ENCODE measurements at regions not wholly inside any gene's neighbourhood (a gene's known extent, or its start where the extent isn't known, plus 50 kb on each side); places are given as distances from the start of the nearest gene placed in this dataset.
"Not testable (repeated sequence)": the region's sequence is repeated elsewhere in the genome, so short reads cannot be mapped to it uniquely, and the experiment has no call there.

DNA sequence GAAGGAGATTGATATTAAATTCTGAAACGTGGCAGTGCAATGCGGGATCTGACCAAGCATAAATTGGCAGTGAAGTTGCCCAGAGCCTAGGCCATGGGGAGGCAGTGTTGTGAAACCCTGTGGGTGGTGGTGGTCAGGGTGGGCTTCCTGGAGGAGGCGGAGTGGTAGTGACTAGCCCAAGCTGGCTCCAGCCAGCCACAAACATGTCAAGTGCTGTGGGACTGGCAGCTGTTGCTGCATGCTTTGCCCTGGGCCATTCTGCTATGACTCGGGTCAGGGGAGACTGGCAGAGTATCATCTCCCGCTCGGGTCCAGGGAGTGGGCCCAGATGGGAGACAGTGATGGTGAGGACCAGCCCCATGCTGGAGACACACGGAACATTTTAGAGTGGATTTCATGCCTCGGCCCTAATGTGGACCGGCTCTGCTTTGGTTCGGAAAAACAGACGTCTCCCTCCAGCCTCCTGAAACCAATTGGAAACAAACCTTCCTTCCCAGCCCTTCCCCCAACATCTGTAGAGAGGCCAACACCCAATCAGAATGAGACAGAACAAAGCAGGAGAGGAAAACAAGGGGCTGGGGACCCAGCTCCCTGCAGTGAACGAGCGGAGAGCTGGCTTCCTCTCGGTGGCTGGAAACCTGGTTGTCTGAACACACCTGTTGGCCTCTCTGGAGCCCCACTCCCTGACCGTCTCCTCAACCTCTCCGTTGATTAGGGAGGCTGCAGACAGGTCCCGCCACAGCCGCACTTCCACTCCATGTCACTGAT, 58.2 kb downstream of the TMEM270 start:
- no peak for DNase-seq (ENCODE audit: insufficient read length, low spot score)
- no peak for TF ChIP-seq POLR2A (IDR thresholded peaks at IDR 0.05; ENCODE audit: low read depth, low read length)
- no peak for FAIRE-seq

DNA sequence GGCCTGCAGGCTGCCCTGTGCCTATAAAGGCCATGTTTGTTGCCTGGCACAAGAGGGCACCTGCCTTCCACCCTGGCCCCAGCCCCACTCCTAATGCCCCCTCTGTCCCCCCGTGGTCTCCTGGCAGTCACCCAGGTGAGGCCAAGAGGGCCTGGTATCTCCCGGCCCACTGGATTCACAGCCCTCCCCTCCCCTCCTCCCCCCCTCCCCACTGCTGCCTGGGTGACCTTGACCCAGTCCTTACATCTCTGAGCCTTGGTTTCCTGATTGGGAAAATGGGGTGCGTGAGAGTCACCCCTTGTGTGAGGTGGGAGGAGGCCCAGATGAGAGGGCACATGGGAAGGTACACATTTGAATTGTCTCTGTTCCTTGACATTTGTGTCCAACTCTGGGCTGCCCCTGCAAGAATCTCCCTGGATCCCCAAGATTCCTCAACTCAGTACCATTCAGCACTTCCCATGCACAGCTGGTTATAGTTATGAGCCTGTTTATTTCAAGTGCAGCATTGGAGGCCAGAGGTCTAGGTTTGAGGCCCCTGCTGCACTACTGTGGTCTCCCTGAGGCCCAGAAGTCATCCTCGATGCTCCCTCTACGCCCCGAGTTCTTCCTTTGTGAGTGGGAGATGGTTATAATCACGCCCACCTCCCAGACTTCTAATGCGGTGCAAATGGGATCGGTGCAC, 58.9 kb downstream of the TMEM270 start:
- no peak for DNase-seq (ENCODE audit: insufficient read length, low spot score)
- no peak for TF ChIP-seq POLR2A (IDR thresholded peaks at IDR 0.05; ENCODE audit: low read depth, low read length)
- no peak for FAIRE-seq

DNA sequence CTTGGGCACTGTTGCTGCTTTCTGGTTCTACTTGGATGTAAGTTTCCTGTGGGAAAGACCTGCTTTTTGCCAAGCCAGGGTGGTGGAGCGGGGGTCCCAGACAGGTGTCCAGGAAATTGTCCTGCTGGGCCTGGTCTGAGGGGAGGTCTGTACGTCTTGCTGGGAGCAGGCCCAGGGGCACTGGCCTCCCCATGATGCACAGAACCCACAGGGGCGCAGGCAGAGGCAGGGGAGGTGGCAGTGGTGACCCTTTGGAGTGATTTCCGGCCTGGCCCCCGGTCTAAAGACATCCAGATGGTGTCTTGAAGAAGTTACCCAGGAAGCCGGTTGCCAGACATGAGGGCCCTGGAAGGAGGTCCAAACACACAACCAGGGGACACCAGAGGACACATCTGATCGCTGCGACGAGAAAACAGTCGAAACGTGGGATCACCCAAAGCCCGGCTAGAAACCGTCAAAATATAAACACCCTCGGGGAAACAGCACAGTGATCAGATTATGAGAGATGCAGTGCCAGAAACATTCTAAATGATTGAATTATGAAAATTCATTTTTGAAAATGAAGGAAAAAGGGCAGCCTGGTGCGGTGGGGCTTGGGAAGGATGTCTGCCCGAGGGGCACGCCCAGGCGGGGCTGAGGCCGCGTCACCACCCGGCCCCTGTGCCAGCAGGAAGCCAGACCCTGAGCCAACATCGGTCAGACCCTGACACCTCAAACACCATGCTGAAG, 59.6 kb downstream of the TMEM270 start:
- no peak for TF ChIP-seq POLR2A (IDR thresholded peaks at IDR 0.05; ENCODE audit: low read depth, low read length)

DNA sequence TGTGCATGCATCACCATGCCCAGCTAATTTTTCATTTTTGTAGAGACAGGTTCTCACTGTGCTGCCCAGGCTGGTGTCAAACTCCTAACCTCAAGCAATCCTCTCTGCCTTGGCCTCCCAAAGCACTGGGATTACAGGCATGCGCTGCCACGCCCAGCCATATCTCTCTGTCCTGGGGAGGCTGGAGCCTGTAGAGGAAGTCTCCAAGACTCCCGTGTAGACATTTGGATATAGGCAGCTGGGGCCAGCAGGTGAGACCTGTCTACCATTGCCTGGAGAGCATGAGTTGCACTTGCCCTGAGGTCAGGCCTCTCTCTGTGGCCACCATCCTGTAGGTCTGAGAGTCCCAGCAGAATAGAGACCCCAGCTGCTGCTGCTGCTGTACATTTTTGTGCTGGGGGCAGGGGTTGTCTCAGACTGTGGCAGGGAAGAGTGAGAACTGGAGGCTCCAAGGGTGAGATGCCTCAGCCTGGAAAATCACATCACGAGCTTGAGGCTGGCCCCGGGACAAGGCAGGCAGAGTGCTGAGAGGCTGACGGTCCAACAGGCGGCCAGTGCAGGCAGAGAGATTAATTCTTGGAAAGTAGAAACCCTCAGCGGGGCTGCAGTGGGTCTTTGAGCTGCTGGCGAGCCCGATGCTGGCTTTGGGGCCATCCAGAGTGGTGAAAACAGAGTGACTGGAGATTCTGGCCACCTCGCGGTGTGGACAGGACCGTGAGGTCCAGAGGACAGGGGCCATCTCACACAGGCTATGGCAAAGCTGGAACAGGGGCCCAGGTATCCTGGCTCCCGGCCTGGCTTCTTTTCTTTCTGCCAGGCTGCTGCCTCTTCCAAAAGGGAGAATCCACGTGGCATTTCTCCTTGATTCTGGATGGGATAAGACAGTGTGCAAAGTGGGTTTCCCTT, 60.9 kb downstream of the TMEM270 start:
- no peak for TF ChIP-seq POLR2A (IDR thresholded peaks at IDR 0.05; ENCODE audit: low read depth, low read length)
- FAIRE-seq: no peak

More for the DNA sequence above, 59.6 kb downstream of the TMEM270 start:
- FAIRE-seq: no peak
- no peak for DNase-seq (ENCODE audit: insufficient read length, low spot score)

DNA sequence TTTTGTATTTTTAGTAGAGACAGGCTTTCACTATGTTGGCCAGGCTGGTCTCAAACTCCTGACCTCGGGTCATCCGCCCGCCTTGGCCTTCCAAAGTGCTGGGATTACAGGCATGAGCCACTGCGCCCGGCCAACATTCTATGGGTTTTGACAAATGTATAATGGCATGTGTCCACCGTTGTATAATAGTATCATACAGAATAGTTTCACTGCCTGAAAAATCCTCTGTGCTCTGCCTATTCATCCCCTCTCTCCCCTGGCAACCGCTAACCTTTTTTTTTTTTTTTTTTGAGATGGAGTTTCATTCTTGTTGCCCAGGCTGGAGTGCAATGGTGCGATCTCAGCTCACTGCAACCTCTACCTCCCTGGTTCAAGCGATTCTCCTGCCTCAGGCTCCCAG, 67.7 kb downstream of the TMEM270 start:
- FAIRE-seq; DNase-seq (ENCODE audit: insufficient read length, low spot score): not testable (repeated sequence)

More for the DNA sequence above, 60.9 kb downstream of the TMEM270 start:
- DNase-seq (ENCODE audit: insufficient read length, low spot score): no peak

DNA sequence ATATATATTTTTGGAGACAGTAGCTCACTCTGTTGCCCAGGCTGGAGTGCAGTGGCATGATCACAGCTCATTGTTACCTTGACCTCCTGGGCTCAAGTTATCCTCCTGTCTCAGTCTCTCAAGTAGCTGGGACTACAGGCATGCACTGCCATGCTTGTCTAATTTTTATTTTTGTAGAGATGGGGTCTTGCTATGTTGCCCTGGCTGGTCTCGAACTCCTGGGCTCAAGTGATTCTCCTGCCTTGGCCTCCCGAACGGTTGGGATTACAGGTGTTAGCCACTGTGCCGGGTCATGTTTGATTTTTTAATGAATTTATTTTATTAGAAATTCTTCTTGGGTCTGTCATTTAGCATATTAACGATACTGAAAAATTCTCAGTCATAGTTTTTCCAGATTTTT, 70.5 kb downstream of the TMEM270 start:
- DNase-seq (ENCODE audit: insufficient read length, low spot score) (no peak), FAIRE-seq (no peak)
- no peak for TF ChIP-seq POLR2A (IDR thresholded peaks at IDR 0.05; ENCODE audit: low read depth, low read length)

DNA sequence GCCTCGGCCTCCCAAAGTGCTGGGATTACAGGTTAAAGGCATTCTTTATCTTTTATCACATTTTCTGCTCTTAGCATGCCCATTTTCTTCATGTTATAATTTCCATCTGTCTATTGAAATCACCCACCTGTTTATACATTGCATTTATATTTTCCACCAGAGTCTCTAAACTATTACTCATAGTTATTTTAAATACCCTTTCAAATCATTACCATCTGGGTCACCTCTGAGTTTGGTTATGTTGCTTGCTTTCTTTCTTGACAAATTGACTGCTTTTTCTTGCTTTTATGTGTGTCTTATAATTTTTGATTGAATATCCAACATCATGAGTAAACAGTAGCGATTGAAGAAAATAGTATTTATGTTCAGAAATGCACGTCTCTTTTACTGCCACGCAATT, 71.4 kb downstream of the TMEM270 start:
- no peak for FAIRE-seq
- no peak for DNase-seq (ENCODE audit: insufficient read length, low spot score)

DNA sequence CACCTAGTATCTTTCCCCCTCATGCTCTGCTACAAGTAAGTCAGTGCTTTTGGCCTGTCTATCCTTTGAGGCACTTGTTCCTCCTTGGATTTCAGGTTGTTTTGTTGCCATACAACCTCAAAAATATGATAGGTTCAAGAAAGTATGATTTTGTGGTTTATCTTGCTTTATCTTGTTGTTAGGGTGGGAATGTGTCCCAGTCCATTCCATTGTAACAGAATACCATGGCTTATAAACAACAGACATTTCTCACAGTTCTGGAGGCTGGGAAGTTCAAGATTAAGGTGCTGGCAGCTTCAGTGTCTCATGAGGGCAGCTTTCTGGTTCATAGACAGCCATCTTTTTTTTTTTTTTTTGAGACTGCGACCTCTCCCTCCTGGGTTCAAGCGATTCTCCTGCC, 72.1 kb downstream of the TMEM270 start:
- TF ChIP-seq POLR2A (IDR thresholded peaks at IDR 0.05; ENCODE audit: low read depth, low read length): no peak
- no peak for FAIRE-seq
- DNase-seq (ENCODE audit: insufficient read length, low spot score): no peak

More for the DNA sequence above, 71.4 kb downstream of the TMEM270 start:
- no peak for TF ChIP-seq POLR2A (IDR thresholded peaks at IDR 0.05; ENCODE audit: low read depth, low read length)

DNA sequence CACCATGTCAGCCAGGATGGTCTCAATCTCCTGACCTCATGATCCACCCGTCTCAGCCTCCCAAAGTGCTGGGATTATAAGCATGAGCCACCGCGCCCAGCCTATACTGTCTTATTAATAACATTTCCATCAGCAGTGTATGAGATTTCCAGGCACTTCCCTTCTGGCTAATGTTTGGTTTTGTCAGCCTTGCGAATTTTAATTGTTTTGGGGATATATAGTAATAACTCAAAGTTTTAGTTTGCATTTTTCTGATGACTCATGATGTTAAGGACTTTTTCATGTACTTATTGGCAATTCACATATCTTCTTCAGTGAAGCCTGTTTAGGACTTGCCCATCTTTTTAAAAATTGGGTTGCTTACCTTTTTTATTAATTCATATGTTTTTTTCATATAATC, 76.0 kb downstream of the TMEM270 start:
- no peak for DNase-seq (ENCODE audit: insufficient read length, low spot score)
- no peak for TF ChIP-seq POLR2A (IDR thresholded peaks at IDR 0.05; ENCODE audit: low read depth, low read length)
- FAIRE-seq: no peak

DNA sequence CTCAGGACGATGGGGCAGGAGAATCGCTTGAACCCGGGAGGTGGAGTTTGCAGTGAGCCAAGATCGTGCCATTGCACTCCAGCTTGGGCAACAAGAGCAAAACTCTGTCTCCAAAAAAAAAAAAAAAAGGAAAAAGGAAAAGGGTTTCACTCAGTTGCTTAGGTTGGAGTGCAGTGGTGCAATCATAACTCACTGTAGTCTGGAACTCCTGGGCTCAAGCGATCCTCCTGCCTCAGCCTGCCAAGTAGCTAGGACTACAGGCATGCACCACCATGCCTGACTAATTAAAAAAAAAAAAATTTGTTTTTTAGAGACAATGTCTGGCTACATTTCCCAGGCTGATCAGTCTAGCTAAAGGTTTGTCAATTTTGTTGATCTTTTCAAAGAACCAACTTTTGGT, 76.7 kb downstream of the TMEM270 start:
- not testable (repeated sequence) for FAIRE-seq; DNase-seq (ENCODE audit: insufficient read length, low spot score)

DNA sequence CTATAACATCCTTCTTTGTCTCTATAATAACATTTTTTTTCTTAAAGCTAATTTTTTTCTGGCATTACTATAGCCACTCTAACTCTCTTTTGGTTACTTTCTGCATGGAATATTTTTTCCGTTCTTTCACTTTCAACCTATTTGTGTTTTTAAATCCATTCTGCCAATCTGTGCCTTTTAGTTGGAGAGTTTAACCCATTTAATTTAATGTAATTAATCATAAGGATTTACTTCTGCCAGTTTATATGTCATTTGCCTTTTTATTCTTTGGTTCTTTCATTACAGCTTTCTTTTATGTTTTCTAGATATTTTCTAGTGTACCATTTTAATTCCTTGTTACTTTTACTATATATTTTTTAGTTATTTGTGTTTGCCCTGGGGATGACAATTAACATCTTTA, 78.6 kb downstream of the TMEM270 start:
- no peak for DNase-seq (ENCODE audit: insufficient read length, low spot score)
- FAIRE-seq: no peak
- no peak for TF ChIP-seq POLR2A (IDR thresholded peaks at IDR 0.05; ENCODE audit: low read depth, low read length)

DNA sequence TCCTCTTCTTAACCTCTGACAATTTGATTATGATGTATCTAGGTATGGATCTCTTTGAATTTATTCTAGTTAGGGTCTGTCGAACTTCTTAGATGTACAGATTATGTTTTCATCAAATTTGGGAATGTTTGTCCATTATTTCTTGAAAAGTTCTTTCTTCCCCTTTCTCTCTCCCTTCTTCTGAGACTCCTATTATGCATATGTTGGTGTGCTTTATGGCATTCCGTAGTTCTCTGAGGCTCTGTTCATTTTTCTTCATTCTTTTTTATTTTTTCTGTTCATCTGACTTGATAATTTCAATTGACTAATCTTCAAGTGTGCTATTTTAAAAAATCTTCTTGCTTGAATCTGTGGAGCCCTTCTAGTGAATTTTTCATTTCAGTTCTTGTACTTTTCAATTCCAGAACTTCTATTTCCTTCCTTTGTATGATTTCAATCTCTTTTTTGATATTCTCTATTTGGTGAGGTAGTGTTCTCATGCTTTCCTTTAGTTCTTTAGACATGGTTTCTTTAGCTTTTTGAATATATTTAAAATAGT, 79.8 kb downstream of the TMEM270 start:
- TF ChIP-seq POLR2A (IDR thresholded peaks at IDR 0.05; ENCODE audit: low read depth, low read length): no peak
- no peak for DNase-seq (ENCODE audit: insufficient read length, low spot score)
- FAIRE-seq: no peak

DNA sequence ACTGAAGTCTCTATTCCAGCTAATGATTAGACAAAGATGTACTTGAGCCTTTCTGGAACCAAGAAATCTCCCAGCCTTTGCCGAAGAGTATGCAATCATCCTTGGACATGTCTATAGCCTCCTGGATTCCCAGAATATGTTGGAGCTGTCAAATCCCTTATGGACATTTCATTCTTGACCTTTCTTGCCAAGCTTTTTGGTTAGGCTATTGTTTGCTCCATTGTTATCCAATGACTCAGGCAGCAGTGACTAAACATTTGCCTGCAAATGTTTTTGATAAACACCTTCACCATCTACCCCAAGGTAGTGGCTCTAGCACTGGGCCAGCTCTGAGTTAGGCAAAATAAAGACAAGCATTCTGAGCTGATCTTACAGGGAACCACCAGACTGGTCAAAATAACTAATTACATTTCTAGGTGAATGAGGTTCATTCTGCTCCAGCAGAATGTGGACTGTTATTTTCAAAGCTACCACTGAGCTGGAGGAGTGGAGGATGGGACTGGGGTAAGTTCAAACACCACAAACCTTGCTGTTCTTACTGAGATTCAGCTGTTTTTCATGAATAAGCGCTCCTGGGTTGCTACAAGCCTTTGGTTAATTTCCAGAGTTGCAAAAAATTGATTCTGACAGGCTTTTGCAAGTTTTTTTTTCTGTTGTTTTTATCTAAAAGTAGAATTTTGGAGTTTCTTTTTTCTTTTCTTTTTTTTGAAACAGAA, 81.0 kb downstream of the TMEM270 start:
- DNase-seq (ENCODE audit: insufficient read length, low spot score) (peak; percentile 41), FAIRE-seq (peak; percentile 97)
- no peak for TF ChIP-seq POLR2A (IDR thresholded peaks at IDR 0.05; ENCODE audit: low read depth, low read length)

Measured in H54 (cell line).